HEK293 (cell line): ENCODE measurements at regions not wholly inside any gene's neighbourhood (a gene's known extent, or its start where the extent isn't known, plus 50 kb on each side); places are given as distances from the start of the nearest gene placed in this dataset.
A peak's percentile ranks its signal among the peaks of the same experiment; 100 is the strongest.

Experiments used
- CTCF ChIA-PET: fragments of 350-600 bp; formaldehyde crosslinking; extraction: SDS; loops from one replicate; lab custom pipeline; 2021; ENCODE audit warnings: antibody characterized with exemption; lab: Yijun Ruan, JAX
- POLR2A ChIA-PET: fragments of 300-600 bp; formaldehyde crosslinking; extraction: SDS; loops from one replicate; lab custom pipeline; 2020; ENCODE audit warnings: antibody characterized with exemption, inconsistent platforms; lab: Yijun Ruan, JAX
- H3K27ac ChIP-seq: fragments of 200-500 bp; sonication (Bioruptor generic); 2 replicates; pipeline ENCODE4 v1.5.1; 2014; ENCODE audit warnings: low read depth, low read length, control low read depth, inconsistent platforms; ENCODE audit errors: extremely low read depth
- H3K36me3 ChIP-seq, 2 experiments: fragments of 200-500 bp in 1 of 2; sonication (Bioruptor generic) in 1 of 2; 1 replicate in 1 of 2; 2 replicates in 1 of 2; pipeline ENCODE4 v1.5.1; 2014 to 2017; ENCODE audit warnings: inconsistent platforms in 2 of 2, low read length in 2 of 2; ENCODE audit not compliant: control insufficient read depth in 2 of 2, insufficient read depth in 1 of 2
- H3K4me1 ChIP-seq: fragments of 200-500 bp; sonication (Bioruptor generic); 2 replicates; pipeline ENCODE4 v1.5.1; 2014; ENCODE audit warnings: mild to moderate bottlenecking, low read length, inconsistent platforms; ENCODE audit not compliant: control insufficient read depth, insufficient read depth
- H3K4me3 ChIP-seq: 2 replicates; pipeline ENCODE4 v1.5.1; 2011; ENCODE audit warnings: low read depth, mild to moderate bottlenecking, control low read depth, low read length, moderate library complexity
- H3K9me3 ChIP-seq: fragments of 200-500 bp; sonication (Bioruptor generic); 2 replicates; pipeline ENCODE4 v1.5.1; 2014; ENCODE audit warnings: low read depth, low read length, inconsistent platforms; ENCODE audit not compliant: control insufficient read depth, insufficient read depth
- ATF2 ChIP-seq: fragments of 450-650 bp; formaldehyde crosslinking; IDR thresholded peaks from 2 replicates; pipeline ENCODE4 v1.5.1; 2016; ENCODE audit warnings: missing biosample characterization, missing genetic modification characterization, low read depth
- KLF17 ChIP-seq: fragments of 450-650 bp; formaldehyde crosslinking; IDR thresholded peaks from 2 replicates; pipeline ENCODE4 v1.5.1; 2016; ENCODE audit warnings: missing biosample characterization, missing genetic modification characterization
- KLF8 ChIP-seq: fragments of 450-650 bp; formaldehyde crosslinking; IDR thresholded peaks from 2 replicates; pipeline ENCODE4 v1.5.1; 2016; ENCODE audit warnings: missing biosample characterization, missing genetic modification characterization
- PRDM1 ChIP-seq: fragments of 450-650 bp; formaldehyde crosslinking; IDR thresholded peaks from 2 replicates; pipeline ENCODE4; 2016; ENCODE audit warnings: missing biosample characterization, missing genetic modification characterization
- WT1 ChIP-seq: fragments of 450-650 bp; formaldehyde crosslinking; IDR thresholded peaks from 2 replicates; pipeline ENCODE4 v1.5.1; 2016; ENCODE audit warnings: missing biosample characterization, missing genetic modification characterization
- ZBTB21 ChIP-seq: fragments of 450-650 bp; formaldehyde crosslinking; IDR thresholded peaks from 2 replicates; pipeline ENCODE4 v1.5.1; 2017; ENCODE audit warnings: missing biosample characterization, missing genetic modification characterization
- ZBTB48 ChIP-seq: fragments of 450-650 bp; formaldehyde crosslinking; IDR thresholded peaks from 2 replicates; pipeline ENCODE4 v1.5.1; 2016; ENCODE audit warnings: missing biosample characterization, missing genetic modification characterization
- ZBTB7A ChIP-seq: fragments of 450-650 bp; formaldehyde crosslinking; IDR thresholded peaks from 2 replicates; pipeline ENCODE4 v1.5.1; 2016; ENCODE audit warnings: low read depth, missing biosample characterization, missing genetic modification characterization
- ZFP69B ChIP-seq: fragments of 450-650 bp; formaldehyde crosslinking; IDR thresholded peaks from 2 replicates; pipeline ENCODE4 v1.5.1; 2016; ENCODE audit warnings: missing biosample characterization, missing genetic modification characterization
- ZNF121 ChIP-seq: fragments of 450-650 bp; formaldehyde crosslinking; IDR thresholded peaks from 2 replicates; pipeline ENCODE4 v1.5.1; 2016; ENCODE audit warnings: missing biosample characterization, missing genetic modification characterization
- ZNF138 ChIP-seq: fragments of 450-650 bp; formaldehyde crosslinking; IDR thresholded peaks from 2 replicates; pipeline ENCODE4 v1.5.1; 2016; ENCODE audit warnings: missing biosample characterization, missing genetic modification characterization, borderline replicate concordance
- ZNF24 ChIP-seq: fragments of 450-650 bp; formaldehyde crosslinking; IDR thresholded peaks from 2 replicates; pipeline ENCODE4 v1.5.1; 2016; ENCODE audit warnings: missing biosample characterization, missing genetic modification characterization
- ZNF501 ChIP-seq: fragments of 450-650 bp; formaldehyde crosslinking; IDR thresholded peaks from 2 replicates; pipeline ENCODE4 v1.5.1; 2016; ENCODE audit warnings: missing biosample characterization, missing genetic modification characterization
- ZNF585B ChIP-seq: fragments of 450-650 bp; formaldehyde crosslinking; IDR thresholded peaks from 2 replicates; pipeline ENCODE4 v1.5.1; 2016; ENCODE audit warnings: missing biosample characterization, missing genetic modification characterization
- ZNF692 ChIP-seq: fragments of 450-650 bp; formaldehyde crosslinking; IDR thresholded peaks from 2 replicates; pipeline ENCODE4 v1.5.1; 2016; ENCODE audit warnings: missing biosample characterization, missing genetic modification characterization
- ZNF791 ChIP-seq: fragments of 450-650 bp; formaldehyde crosslinking; IDR thresholded peaks from 2 replicates; pipeline ENCODE4 v1.5.1; 2016; ENCODE audit warnings: missing biosample characterization, missing genetic modification characterization
- ZNF837 ChIP-seq: fragments of 450-650 bp; formaldehyde crosslinking; IDR thresholded peaks from 2 replicates; pipeline ENCODE4 v1.5.1; 2016; ENCODE audit warnings: missing biosample characterization, missing genetic modification characterization
- ZNF843 ChIP-seq: fragments of 450-650 bp; formaldehyde crosslinking; IDR thresholded peaks from 2 replicates; pipeline ENCODE4 v1.5.1; 2016; ENCODE audit warnings: missing biosample characterization, missing genetic modification characterization
- TF ChIP-seq, protein P1 (sequence below): fragments of 450-650 bp; formaldehyde crosslinking; IDR thresholded peaks from 2 replicates; pipeline ENCODE4 v1.5.1; 2016; ENCODE audit warnings: missing biosample characterization, missing genetic modification characterization
- TF ChIP-seq, protein P2 (sequence below): fragments of 450-650 bp; formaldehyde crosslinking; IDR thresholded peaks from 2 replicates; pipeline ENCODE4 v1.5.1; 2017; ENCODE audit warnings: missing biosample characterization, missing genetic modification characterization
- TF ChIP-seq, protein P3 (sequence below): fragments of 450-650 bp; formaldehyde crosslinking; IDR thresholded peaks from 2 replicates; pipeline ENCODE4 v1.5.1; 2017; ENCODE audit warnings: missing biosample characterization, missing genetic modification characterization

DNA sequence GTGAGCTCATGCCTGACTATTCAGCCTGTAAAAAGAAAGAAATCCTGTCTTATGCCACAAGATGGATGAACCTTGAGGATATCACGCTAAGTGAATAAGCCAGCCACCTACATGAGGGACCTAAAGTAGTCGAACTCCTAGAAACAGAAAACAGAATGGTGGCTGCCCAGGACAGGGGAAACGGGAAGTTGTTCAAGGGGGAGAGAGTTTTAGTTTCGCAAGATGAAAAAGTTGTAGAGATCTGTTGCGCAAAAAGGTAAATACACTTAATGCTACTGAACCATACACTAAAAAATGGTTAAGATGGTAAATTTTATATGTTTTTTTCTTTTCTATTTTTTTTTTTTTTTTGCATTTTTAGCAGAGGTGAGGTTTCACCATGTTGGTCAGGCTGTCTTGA, 74.1 kb upstream of the RALY start (continued):
- TF ChIP-seq, protein P1, sequence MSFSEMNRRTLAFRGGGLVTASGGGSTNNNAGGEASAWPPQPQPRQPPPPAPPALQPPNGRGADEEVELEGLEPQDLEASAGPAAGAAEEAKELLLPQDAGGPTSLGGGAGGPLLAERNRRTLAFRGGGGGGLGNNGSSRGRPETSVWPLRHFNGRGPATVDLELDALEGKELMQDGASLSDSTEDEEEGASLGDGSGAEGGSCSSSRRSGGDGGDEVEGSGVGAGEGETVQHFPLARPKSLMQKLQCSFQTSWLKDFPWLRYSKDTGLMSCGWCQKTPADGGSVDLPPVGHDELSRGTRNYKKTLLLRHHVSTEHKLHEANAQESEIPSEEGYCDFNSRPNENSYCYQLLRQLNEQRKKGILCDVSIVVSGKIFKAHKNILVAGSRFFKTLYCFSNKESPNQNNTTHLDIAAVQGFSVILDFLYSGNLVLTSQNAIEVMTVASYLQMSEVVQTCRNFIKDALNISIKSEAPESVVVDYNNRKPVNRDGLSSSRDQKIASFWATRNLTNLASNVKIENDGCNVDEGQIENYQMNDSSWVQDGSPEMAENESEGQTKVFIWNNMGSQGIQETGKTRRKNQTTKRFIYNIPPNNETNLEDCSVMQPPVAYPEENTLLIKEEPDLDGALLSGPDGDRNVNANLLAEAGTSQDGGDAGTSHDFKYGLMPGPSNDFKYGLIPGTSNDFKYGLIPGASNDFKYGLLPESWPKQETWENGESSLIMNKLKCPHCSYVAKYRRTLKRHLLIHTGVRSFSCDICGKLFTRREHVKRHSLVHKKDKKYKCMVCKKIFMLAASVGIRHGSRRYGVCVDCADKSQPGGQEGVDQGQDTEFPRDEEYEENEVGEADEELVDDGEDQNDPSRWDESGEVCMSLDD (tag by site-specific recombination) = no peak
- TF ChIP-seq ZNF121 (no peak), ZNF501 (tag by site-specific recombination) (no peak), ZNF843 (tag by site-specific recombination) (no peak), ZBTB7A (no peak), ZNF837 (tag by site-specific recombination) (no peak)
- TF ChIP-seq, protein P2, sequence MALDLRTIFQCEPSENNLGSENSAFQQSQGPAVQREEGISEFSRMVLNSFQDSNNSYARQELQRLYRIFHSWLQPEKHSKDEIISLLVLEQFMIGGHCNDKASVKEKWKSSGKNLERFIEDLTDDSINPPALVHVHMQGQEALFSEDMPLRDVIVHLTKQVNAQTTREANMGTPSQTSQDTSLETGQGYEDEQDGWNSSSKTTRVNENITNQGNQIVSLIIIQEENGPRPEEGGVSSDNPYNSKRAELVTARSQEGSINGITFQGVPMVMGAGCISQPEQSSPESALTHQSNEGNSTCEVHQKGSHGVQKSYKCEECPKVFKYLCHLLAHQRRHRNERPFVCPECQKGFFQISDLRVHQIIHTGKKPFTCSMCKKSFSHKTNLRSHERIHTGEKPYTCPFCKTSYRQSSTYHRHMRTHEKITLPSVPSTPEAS = no peak

- CTCF ChIA-PET = interaction anchor here (1.3 kb wide), 1 partner anchor 11 kb away, joined by 3 read pairs; no protein-coding TSS in a partner anchor
- H3K9me3 ChIP-seq = no peaks in the 10 kb centered on the region
- POLR2A ChIA-PET = no interaction called here
- H3K4me1 ChIP-seq = no peaks in the 10 kb centered on the region
- TF ChIP-seq ZBTB21 (tag by site-specific recombination) (peak; percentile 26; the same call in 1 of the 2 replicates), ATF2 (tag by site-specific recombination) (0 out of 2 replicates have a peak, but pooled peaks have one; percentile 18), ZFP69B (tag by site-specific recombination) (0 out of 2 replicates have a peak, but pooled peaks have one; percentile 54), ZNF791 (tag by site-specific recombination) (no peak), PRDM1 (peak; percentile 44), ZNF24 (tag by site-specific recombination) (no peak), ZNF692 (tag by site-specific recombination) (peak; percentile 83), ZBTB48 (tag by site-specific recombination) (peak; percentile 51; the same call in 1 of the 2 replicates), ZNF138 (tag by site-specific recombination) (no peak), KLF17 (tag by site-specific recombination) (0 out of 2 replicates have a peak, but pooled peaks have one; percentile 53), WT1 (peak; percentile 91), KLF8 (no peak), ZNF585B (no peak)
- TF ChIP-seq, protein P3, sequence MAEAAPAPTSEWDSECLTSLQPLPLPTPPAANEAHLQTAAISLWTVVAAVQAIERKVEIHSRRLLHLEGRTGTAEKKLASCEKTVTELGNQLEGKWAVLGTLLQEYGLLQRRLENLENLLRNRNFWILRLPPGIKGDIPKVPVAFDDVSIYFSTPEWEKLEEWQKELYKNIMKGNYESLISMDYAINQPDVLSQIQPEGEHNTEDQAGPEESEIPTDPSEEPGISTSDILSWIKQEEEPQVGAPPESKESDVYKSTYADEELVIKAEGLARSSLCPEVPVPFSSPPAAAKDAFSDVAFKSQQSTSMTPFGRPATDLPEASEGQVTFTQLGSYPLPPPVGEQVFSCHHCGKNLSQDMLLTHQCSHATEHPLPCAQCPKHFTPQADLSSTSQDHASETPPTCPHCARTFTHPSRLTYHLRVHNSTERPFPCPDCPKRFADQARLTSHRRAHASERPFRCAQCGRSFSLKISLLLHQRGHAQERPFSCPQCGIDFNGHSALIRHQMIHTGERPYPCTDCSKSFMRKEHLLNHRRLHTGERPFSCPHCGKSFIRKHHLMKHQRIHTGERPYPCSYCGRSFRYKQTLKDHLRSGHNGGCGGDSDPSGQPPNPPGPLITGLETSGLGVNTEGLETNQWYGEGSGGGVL = peak; percentile 96
- TF ChIP-seq, all 188 proteins: peak for 9
- no peak overlapping the region for H3K4me3 ChIP-seq
- H3K27ac ChIP-seq = no peak overlapping the region
- H3K36me3 ChIP-seq = no peaks in the 10 kb centered on the region
Measured at GRCh38 chr20:33922224-33922623, 71.5 kb upstream of the RALY start.
